Ammon's horn (tissue), 1 donor: ENCODE measurements at regions not wholly inside any gene's neighbourhood (a gene's known extent, or its start where the extent isn't known, plus 50 kb on each side); places are given as distances from the start of the nearest gene placed in this dataset.
"Not testable (repeated sequence)": the region's sequence is repeated elsewhere in the genome, so short reads cannot be mapped to it uniquely, and the experiment has no call there.

Experiments
- DNase-seq: peaks from one replicate; pipeline ENCODE4 v3.0.0-alpha.2; 2016; ENCODE audit warnings: low spot score

DNA sequence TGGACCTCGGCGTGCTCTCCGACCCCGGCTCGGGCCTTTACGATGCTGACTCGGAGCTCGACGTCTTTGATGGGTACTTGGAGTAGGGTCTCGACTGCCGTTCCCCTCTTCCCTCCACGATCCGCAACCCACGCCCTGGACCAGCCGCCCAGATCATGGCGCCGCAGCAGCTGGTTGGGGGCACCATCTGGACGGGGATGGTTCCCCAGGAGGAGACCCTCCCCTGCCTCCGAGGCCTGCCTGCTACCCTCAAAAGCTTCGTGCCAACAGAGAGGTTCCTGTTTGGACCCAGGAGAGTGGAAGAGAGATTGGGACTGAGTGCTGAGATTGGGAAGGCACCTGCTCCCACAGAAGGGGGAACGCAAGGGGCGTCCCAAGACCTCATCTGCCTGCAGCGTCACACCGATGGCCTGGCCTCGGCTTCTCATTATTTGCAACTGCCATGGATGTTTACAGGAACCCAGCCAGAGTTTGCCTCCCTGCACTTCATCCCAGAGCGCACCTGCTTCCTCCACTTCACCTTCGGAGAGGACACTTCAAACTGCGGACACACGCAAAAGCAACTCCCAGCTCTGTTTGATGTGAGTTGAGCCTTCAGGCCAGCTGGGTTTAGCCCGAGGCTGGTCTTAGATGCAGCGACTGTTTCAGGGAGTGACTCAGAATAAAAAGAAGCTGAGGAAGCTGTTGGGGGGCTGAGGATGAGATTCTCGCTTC is 58.9 kb downstream of the GOLGA6L7 start:
- DNase-seq, result peak; percentile 63

DNA sequence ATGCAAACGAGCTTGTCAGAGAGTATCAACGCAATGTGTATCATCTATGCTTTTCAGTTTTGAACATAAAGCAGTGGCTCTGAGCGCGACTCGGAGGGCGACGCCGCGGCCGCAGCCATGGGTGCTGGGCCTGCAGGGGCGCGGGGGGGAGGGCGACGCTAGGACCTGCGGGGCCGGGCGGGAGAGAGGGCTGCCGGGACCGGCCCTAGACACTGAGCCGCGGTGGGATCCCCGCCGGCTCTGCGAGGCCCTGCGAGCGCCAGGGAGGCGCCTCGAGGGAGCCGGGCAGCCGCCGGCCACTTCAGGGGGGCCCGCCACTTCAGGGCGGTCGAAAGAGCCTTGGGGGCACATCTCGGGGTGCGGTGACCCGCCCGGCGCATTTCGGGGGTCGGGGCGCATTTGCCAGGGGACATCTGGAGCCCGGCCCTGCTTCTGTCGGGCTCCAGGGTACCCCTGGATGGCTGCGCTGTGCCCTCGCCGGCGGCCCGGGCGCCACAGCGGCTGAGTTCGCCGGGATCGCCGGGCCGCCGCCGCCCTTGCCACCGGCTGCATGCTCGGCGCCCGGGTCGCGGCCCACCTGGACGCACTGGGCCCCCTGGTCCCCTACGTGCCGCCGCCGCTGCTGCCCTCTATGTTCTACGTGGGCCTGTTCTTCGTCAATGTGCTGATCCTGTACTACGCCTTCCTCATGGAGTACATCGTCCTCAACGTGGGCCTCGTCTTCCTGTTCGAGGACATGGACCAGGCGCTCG is 59.6 kb downstream of the GOLGA6L7 start:
- DNase-seq, result not testable (repeated sequence)

DNA sequence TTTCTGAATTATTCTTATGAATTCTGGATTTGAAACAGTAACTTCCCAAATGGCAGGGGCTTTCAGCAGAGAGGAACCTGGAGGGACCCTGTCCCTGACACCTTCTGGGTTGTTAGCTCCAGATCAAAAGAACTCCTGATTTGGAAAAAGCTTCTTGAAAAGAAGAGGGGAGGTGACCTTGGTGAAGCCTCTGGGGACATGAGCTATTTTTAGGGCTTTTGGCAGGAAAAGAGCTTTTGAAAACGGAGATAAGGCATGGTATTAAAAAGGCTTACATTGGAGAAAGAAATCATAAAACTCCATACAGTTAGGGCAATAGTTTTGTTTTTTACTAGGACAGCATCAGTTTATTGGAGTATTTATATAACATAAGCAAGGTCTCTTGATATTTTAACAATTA is 60.3 kb downstream of the GOLGA6L7 start:
- not testable (repeated sequence) for DNase-seq

DNA sequence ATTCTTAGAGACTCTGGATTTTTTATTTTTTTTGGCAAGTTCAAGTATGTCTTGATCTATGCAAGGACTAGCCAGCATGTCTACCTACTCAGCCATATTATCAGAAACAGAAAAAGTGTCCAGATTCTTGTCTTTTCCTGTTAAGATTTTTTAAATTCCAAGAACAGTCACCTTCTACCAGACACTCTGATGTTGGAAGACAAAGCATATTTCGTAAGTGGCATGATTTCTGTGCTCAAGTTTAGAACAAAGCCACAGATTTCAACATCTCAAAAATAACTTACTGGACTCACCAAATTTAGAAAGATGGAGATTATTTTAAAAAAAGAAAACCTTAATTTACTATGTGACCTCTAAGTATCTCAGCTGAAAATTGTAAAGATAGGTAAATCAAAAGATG is 61.9 kb downstream of the GOLGA6L7 start:
- DNase-seq, result no peak

DNA sequence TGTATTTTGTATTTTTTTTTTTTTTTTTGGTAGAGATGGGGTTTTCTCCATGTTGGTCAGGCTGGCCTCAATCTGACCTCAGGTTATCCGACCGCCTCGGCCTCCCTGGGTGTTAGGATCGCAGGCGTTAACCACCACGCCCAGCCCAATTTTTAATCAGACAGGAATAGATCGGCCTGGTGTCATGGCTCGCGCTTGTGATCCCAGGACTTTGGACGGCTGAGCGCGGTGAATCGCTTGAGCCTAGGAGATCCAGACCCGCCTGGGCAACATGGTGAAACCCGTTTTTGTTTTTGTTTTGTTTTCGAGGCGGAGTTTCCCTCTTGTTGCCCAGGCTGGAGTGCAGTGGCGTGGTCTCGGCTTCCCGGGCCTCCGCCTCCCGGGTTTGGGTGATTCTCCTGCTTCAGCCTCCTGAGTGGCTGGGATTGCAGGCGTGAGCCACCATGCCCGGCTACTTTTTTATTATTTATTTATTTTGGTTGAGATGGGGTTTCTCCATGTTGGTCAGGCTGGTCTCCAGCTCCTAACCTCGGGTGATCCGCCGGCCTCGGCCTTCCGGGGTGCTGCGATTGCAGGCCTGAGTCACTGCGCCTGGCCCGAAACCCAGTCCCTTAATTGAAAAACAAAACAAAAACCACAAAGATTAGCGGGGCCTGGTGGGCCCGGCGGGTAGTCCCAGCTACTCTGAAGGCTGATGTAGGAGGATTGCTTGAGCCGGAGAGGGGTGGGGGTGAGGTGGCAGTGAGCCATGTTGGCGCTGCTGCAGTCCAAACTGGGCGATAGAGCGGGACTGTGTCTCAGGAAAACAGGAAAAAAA is 63.9 kb downstream of the GOLGA6L7 start:
- not testable (repeated sequence) for DNase-seq

DNA sequence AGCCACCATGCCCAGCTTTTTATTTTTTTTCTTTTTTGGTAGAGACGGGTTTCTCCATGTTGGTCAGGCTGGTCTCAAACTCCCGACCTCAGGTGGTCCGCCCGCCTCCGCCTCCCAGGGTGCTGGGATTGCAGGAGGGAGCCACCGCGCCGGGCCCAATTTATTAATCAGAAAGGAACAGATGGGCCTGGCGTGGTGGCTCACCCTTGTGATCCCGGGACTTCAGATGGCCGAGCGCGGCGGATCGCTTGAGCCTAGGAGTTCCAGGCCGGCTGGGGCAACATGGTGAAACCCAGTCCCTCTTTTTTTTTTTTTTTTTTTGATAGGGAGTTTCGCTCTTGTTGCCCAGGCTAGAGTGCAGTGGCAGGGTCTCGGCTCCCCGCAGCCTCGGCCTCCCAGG is 64.6 kb downstream of the GOLGA6L7 start:
- no peak for DNase-seq

DNA sequence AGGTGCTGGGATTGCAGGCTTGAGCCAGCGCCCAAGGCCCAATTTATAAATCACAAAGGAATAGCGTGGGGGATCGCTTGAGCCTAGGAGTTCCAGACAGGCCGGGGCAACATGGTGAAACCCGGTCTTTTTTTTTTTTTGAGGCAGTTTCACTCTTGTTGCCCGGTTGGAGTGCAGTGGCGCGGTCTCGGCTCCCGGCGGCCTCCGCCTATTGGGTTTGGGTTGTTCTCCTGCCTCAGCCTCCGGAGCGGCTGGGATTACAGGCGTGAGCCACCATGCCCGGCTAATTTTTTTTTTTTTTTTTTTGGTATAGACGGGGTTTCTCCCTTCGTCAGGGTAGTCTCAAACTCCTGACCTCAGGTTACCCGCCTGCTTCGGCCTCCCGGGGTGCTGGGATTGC is 65.0 kb downstream of the GOLGA6L7 start:
- DNase-seq, result no peak

DNA sequence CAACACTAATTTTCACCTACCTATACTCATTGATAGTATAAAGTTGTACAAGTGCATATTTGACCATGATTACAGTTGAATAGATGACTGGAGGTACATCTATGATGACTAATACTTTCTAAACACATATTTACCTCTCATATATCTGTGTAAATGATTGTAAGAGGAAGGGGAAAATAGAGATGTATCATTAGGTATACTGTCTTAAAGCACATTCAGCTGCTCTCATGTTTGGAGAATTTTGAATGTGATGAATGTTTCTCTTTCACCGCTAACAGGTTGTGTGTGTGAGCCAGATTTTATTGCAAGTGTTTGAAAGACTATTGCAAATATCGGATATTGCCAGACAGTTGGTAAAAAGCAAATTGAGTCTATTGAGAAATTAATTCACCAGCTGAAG is 66.2 kb upstream of the GOLGA8M start:
- DNase-seq, result not testable (repeated sequence)

DNA sequence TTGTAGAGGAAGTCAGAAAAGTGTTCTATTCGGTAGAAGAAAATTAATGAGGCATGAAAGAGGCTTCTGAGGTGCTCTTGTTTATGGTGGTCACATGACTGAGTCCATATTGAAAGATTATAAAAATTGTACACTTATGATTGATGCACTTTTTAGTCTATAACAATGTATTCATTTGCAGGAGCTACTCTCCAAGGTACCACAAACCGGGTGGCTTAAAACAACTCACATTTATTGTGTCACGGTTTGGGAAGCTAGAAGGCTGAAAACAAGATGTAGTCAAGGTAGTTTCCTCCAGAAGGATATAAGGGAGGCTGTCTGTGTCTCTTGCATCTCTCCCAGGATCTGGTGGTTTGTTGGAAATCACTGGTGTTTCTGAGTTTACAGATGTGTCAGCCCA is 60.6 kb upstream of the GOLGA8M start:
- not testable (repeated sequence) for DNase-seq
